ENCODE measurements at regions not wholly inside any gene's neighbourhood (a gene's known extent, or its start where the extent isn't known, plus 50 kb on each side); places are given as distances from the start of the nearest gene placed in this dataset.
A peak's percentile ranks its signal among the peaks of the same experiment; 100 is the strongest.

- TF ChIP-seq ZSCAN18 (tag by site-specific recombination; IDR thresholded peaks at IDR 0.05) (no peak), ZNF596 (tag by site-specific recombination; IDR thresholded peaks at IDR 0.05) (no peak), ZNF138 (tag by site-specific recombination; IDR thresholded peaks at IDR 0.05; ENCODE audit: borderline replicate concordance) (no peak), SCRT2 (tag by site-specific recombination; IDR thresholded peaks at IDR 0.05) (0 out of 2 replicates have a peak, but pooled peaks have one; percentile 32), ZNF302 (tag by site-specific recombination; IDR thresholded peaks at IDR 0.05; ENCODE audit: low read depth) (no peak), ZNF398 (tag by site-specific recombination; IDR thresholded peaks at IDR 0.05) (no peak), ZNF600 (tag by site-specific recombination; IDR thresholded peaks at IDR 0.05) (peak; percentile 60), ZNF133 (tag by site-specific recombination; IDR thresholded peaks at IDR 0.05) (peak; percentile 31; the same call in 1 of the 2 replicates), ZNF19 (tag by site-specific recombination; IDR thresholded peaks at IDR 0.05; ENCODE audit: low read depth) (no peak)
- CTCF ChIA-PET = no interaction called here
Measured at GRCh38 chr10:28897617-28898464, 220.5 kb downstream of the BAMBI start.

GRCh38 chr10:28902215-28902614 lies 224.9 kb downstream of the BAMBI start:
- H3K4me1 ChIP-seq (ENCODE audit: control insufficient read depth, insufficient read depth, low read length) = peaks cover 10% of the 10 kb centered on the region
- ChIA-PET CTCF (no interaction called here), POLR2A (no interaction called here)
- H3K27ac ChIP-seq (ENCODE audit: extremely low read depth, low read depth, low read length) = no peak overlapping the region
- no peak overlapping the region for H3K4me3 ChIP-seq (ENCODE audit: low read depth, low read length)
- no peak for TF ChIP-seq ZBTB26 (tag by site-specific recombination; optimal IDR thresholded peaks at IDR 0.05)
- TF ChIP-seq ZNF132 (tag by site-specific recombination; IDR thresholded peaks at IDR 0.05; ENCODE audit: borderline replicate concordance) = no peak
- no peak for TF ChIP-seq ZNF707 (tag by site-specific recombination; IDR thresholded peaks at IDR 0.05)
- TF ChIP-seq ZNF114 (tag by site-specific recombination; IDR thresholded peaks at IDR 0.05) = no peak
- TF ChIP-seq ZNF585B (tag by site-specific recombination; IDR thresholded peaks at IDR 0.05) = no peak
- no peak for TF ChIP-seq ZNF157 (tag by site-specific recombination; IDR thresholded peaks at IDR 0.05)
- TF ChIP-seq ZNF148 (tag by site-specific recombination; IDR thresholded peaks at IDR 0.05; ENCODE audit: borderline replicate concordance) = no peak
- no peaks in the 10 kb centered on the region for H3K9me3 ChIP-seq (ENCODE audit: control insufficient read depth, insufficient read depth, low read depth, low read length)
- H3K36me3 ChIP-seq (ENCODE audit: control insufficient read depth in 2 of 2, insufficient read depth in 1 of 2, low read length in 2 of 2) = no peaks in the 10 kb centered on the region

More at GRCh38 chr10:28897617-28898464, 220.5 kb downstream of the BAMBI start:
- no peaks in the 10 kb centered on the region for H3K9me3 ChIP-seq (ENCODE audit: control insufficient read depth, insufficient read depth, low read depth, low read length)
- peaks cover 5% of the 10 kb centered on the region for H3K4me1 ChIP-seq (ENCODE audit: control insufficient read depth, insufficient read depth, low read length)
- H3K4me3 ChIP-seq (ENCODE audit: low read depth, low read length) = no peak overlapping the region
- no peak overlapping the region for H3K27ac ChIP-seq (ENCODE audit: extremely low read depth, low read depth, low read length)
- no peaks in the 10 kb centered on the region for H3K36me3 ChIP-seq (ENCODE audit: control insufficient read depth in 2 of 2, insufficient read depth in 1 of 2, low read length in 2 of 2)
- POLR2A ChIA-PET = no interaction called here
